ENCODE measurements at regions not wholly inside any gene's neighbourhood (a gene's known extent, or its start where the extent isn't known, plus 50 kb on each side); places are given as distances from the start of the nearest gene placed in this dataset.
"Not testable (repeated sequence)": the region's sequence is repeated elsewhere in the genome, so short reads cannot be mapped to it uniquely, and the experiment has no call there.

DNA sequence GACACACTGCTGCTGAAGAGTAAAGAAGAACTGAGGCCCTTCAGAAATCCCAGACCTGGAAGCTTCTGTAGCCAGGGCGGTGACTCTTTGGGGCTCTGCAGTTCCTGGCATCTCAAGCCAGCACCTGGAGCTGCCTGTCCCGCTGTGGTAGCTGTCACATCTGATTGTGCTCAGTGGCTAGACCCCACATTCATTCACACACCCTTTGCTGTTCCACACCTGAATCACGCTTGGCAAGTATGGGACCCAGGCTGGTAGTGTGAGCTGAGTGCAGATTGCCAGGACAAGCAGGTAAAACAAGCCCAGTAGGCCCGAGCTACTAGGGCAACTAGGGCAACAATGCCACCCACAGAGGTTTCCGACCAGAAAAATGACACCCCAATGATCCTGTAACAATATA lies 218.2 kb downstream of the VGLL3 start:
- no peak overlapping the region for H2AFZ ChIP-seq (ENCODE audit: low read length)
- no peaks in the 10 kb centered on the region for H3K27me3 ChIP-seq (ENCODE audit: low read length)
- H3K4me2 ChIP-seq (ENCODE audit: low read depth, low read length, poor library complexity, severe bottlenecking), result no peak overlapping the region
- DNase-seq, result no peak
- H3K9me3 ChIP-seq (ENCODE audit: low read length), result no peaks in the 10 kb centered on the region
- H3K4me1 ChIP-seq (ENCODE audit: low read length), result no peaks in the 10 kb centered on the region
- no peak overlapping the region for H3K27ac ChIP-seq (ENCODE audit: low read length)
- H3K79me2 ChIP-seq (ENCODE audit: low read length), result no peaks in the 10 kb centered on the region
- no peaks in the 10 kb centered on the region for H3K9me2 ChIP-seq (replicated peaks; ENCODE audit: insufficient read depth, low read length)
- no peak overlapping the region for H3K9ac ChIP-seq (ENCODE audit: low read length)
- H4K20me1 ChIP-seq (ENCODE audit: insufficient read depth, low read depth, low read length), result no peaks in the 10 kb centered on the region
- H3K36me3 ChIP-seq (ENCODE audit: insufficient read depth, low read length), result no peaks in the 10 kb centered on the region
- no peak overlapping the region for H3K4me3 ChIP-seq (ENCODE audit: low read length)

DNA sequence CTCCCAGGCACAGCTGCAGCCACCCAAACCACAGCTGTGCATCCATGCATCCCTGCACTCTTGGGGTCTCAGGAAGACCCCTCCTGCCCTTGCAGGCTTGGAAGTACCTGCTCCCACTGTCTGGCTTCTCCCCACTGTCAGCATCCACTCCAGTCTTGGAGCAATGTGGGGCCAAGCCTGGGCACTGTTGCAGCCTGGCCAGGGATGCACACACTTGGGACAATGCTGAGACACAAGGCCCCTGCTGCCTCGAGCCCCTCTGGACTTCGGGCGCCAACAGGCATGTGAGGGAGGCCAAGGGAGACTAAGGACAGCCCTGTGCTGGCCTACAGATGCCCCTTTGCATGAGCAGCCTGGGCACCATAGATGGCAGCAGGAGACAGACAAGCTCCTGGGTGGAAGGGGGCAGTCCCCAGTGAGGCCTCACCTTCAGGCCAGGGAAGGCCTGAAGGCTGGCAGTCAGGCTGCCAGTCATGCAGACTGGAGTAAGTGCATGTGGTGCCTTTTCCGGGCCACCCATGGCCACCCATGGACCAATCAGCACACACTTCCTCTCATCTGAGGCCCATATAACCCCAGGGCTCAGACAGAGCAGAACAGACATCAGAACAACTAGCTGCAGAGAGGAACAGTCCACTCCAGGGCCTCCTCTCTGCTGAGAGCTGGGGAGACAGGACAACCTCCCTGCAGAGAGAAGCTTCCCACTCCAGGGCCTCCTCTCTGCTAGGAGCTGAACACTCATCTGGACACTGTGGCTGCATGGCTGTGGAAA lies 219.0 kb downstream of the VGLL3 start:
- no peak for DNase-seq
- no peaks in the 10 kb centered on the region for H3K9me2 ChIP-seq (replicated peaks; ENCODE audit: insufficient read depth, low read length)
- H3K79me2 ChIP-seq (ENCODE audit: low read length), result no peaks in the 10 kb centered on the region
- H3K27me3 ChIP-seq (ENCODE audit: low read length), result no peaks in the 10 kb centered on the region
- no peak overlapping the region for H3K4me2 ChIP-seq (ENCODE audit: low read depth, low read length, poor library complexity, severe bottlenecking)
- no peak overlapping the region for H2AFZ ChIP-seq (ENCODE audit: low read length)
- H3K27ac ChIP-seq (ENCODE audit: low read length), result no peak overlapping the region
- no peaks in the 10 kb centered on the region for H3K9me3 ChIP-seq (ENCODE audit: low read length)
- no peak overlapping the region for H3K4me3 ChIP-seq (ENCODE audit: low read length)
- no peaks in the 10 kb centered on the region for H3K4me1 ChIP-seq (ENCODE audit: low read length)
- H3K9ac ChIP-seq (ENCODE audit: low read length), result no peak overlapping the region
- H3K36me3 ChIP-seq (ENCODE audit: insufficient read depth, low read length), result no peaks in the 10 kb centered on the region
- no peaks in the 10 kb centered on the region for H4K20me1 ChIP-seq (ENCODE audit: insufficient read depth, low read depth, low read length)

DNA sequence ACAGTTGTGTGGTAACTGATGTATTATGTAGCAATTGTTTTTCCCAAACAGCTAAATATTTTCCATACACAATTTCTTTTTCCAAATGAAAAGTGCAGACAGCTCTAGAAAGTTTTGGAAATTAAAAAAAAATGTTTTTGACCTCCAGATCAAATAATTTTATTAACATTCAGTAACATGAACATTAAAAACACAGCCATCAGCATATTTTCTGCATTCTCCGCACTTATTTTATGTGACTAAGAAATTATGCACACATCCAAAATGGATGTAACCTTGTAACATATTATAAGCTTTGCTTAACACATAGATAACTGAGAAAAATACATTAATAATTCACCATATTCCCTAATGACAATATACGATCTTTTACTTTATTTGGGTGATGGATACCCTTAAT lies 224.6 kb downstream of the VGLL3 start:
- Histone ChIP-seq H3K4me2 (ENCODE audit: low read depth, low read length, poor library complexity, severe bottlenecking) (no peak overlapping the region), H3K79me2 (ENCODE audit: low read length) (no peaks in the 10 kb centered on the region), H3K4me3 (ENCODE audit: low read length) (no peak overlapping the region), H3K27me3 (ENCODE audit: low read length) (no peaks in the 10 kb centered on the region; the same call in 1 of the 2 replicates), H3K27ac (ENCODE audit: low read length) (no peak overlapping the region), H3K9me3 (ENCODE audit: low read length) (0 out of 2 replicates have a peak, but pooled peaks cover 3% of the 10 kb centered on the region), H4K20me1 (ENCODE audit: insufficient read depth, low read depth, low read length) (no peaks in the 10 kb centered on the region), H3K9me2 (replicated peaks; ENCODE audit: insufficient read depth, low read length) (no peaks in the 10 kb centered on the region), H3K4me1 (ENCODE audit: low read length) (no peaks in the 10 kb centered on the region), H3K36me3 (ENCODE audit: insufficient read depth, low read length) (no peaks in the 10 kb centered on the region), H3K9ac (ENCODE audit: low read length) (no peak overlapping the region), H2AFZ (ENCODE audit: low read length) (no peak overlapping the region)
- no peak for DNase-seq

DNA sequence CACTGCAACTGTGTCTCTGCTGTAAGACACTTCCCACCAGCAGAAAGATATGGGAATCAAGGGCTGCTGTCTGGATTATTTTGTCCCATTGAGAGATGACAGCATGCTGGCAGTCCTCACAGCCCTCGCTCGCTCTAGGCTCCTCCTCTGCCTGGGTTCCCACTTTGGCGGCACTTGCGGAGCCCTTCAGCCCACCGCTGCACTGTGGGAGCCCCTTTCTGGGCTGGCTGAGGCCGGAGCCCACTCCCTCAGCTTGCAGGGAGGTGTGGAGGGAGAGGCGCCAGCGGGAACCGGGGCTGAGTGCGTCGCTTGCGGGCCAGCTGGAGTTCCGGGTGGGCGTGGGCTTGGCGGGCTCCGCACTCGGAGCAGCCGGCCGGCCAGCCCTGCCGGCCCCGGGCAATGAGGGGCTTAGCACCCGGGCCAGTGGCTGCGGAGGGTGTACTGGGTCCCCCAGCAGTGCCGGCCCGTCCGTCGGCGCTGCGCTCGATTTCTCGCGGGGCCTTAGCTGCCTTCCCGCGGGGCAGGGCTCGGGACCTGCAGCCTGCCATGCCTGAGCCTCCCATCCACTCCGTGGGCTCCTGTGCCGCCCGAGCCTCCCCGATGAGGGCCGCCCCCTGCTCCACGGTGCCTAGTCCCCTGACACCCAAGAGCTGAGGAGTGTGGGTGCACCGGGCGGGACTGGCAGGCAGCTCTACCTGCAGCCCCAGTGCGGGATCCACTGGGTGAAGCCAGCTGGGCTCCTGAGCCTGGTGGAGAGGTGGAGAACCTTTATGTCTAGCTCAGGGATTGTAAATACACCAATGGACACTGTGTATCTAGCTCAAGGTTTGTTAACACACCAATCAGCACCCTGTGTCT lies 233.4 kb downstream of the VGLL3 start:
- H3K4me3 ChIP-seq (ENCODE audit: low read length); H4K20me1 ChIP-seq (ENCODE audit: insufficient read depth, low read depth, low read length); H3K9me3 ChIP-seq (ENCODE audit: low read length); H3K36me3 ChIP-seq (ENCODE audit: insufficient read depth, low read length); H3K27me3 ChIP-seq (ENCODE audit: low read length); DNase-seq; H3K27ac ChIP-seq (ENCODE audit: low read length); H3K4me1 ChIP-seq (ENCODE audit: low read length); H3K4me2 ChIP-seq (ENCODE audit: low read depth, low read length, poor library complexity, severe bottlenecking); H3K79me2 ChIP-seq (ENCODE audit: low read length); H3K9me2 ChIP-seq (replicated peaks; ENCODE audit: insufficient read depth, low read length); H2AFZ ChIP-seq (ENCODE audit: low read length); H3K9ac ChIP-seq (ENCODE audit: low read length): not testable (repeated sequence)

DNA sequence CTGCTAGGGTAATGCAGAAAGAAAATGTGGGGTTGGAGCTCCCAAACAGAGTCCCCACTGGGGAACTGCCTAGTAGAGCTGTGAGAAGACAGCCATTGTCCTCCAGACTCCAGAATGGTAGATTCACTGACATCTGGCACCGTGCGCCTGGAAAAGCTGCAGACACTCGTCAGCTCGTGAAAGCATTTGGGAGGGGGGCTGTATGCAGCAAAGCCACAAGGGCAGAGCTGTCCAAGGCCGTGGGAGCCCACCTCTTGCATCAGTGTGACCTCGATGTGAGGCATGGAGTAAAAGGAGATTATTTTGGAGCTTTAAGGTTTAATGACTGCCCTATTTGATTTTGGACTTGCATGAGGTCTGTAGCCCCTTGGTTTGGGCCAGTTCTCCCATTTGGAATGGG lies 242.9 kb downstream of the VGLL3 start:
- no peaks in the 10 kb centered on the region for H4K20me1 ChIP-seq (ENCODE audit: insufficient read depth, low read depth, low read length)
- DNase-seq, result no peak
- no peak overlapping the region for H3K27ac ChIP-seq (ENCODE audit: low read length)
- no peak overlapping the region for H3K9ac ChIP-seq (ENCODE audit: low read length)
- H3K9me2 ChIP-seq (replicated peaks; ENCODE audit: insufficient read depth, low read length), result 0 out of 2 replicates have a peak, but pooled peaks cover 2% of the 10 kb centered on the region
- H3K4me3 ChIP-seq (ENCODE audit: low read length), result no peak overlapping the region
- peaks cover 10% of the 10 kb centered on the region for H3K9me3 ChIP-seq (ENCODE audit: low read length)
- H2AFZ ChIP-seq (ENCODE audit: low read length), result no peak overlapping the region
- no peaks in the 10 kb centered on the region for H3K79me2 ChIP-seq (ENCODE audit: low read length)
- H3K36me3 ChIP-seq (ENCODE audit: insufficient read depth, low read length), result no peaks in the 10 kb centered on the region
- no peak overlapping the region for H3K4me2 ChIP-seq (ENCODE audit: low read depth, low read length, poor library complexity, severe bottlenecking)
- H3K27me3 ChIP-seq (ENCODE audit: low read length), result no peaks in the 10 kb centered on the region
- H3K4me1 ChIP-seq (ENCODE audit: low read length), result no peaks in the 10 kb centered on the region

DNA sequence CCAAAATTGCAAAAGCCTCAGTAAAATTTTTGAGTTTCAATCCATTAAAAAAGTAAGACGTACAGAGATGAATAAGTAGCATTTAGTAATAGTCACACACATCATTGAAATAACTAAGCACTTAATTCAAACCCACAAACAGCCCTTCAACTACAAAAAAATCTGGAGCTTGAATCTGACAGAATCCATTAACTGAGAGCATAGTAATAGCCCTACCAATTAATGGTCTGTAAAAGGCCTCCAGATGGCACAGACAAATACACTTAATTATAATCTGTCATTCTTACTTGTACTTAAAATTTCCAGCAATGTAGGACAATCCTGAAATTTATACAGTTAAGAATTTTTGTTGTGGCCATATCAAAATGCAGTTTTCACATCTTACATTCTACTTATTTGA lies 246.9 kb downstream of the VGLL3 start:
- H2AFZ ChIP-seq (ENCODE audit: low read length), result no peak overlapping the region
- no peak overlapping the region for H3K9ac ChIP-seq (ENCODE audit: low read length)
- H3K36me3 ChIP-seq (ENCODE audit: insufficient read depth, low read length), result no peaks in the 10 kb centered on the region
- H3K4me3 ChIP-seq (ENCODE audit: low read length), result no peak overlapping the region
- H3K27me3 ChIP-seq (ENCODE audit: low read length), result no peaks in the 10 kb centered on the region
- no peak overlapping the region for H3K27ac ChIP-seq (ENCODE audit: low read length)
- H3K4me2 ChIP-seq (ENCODE audit: low read depth, low read length, poor library complexity, severe bottlenecking), result no peak overlapping the region
- peaks cover 3% of the 10 kb centered on the region; the same call in 1 of the 2 replicates for H3K9me3 ChIP-seq (ENCODE audit: low read length)
- H4K20me1 ChIP-seq (ENCODE audit: insufficient read depth, low read depth, low read length), result no peaks in the 10 kb centered on the region
- DNase-seq, result no peak
- H3K4me1 ChIP-seq (ENCODE audit: low read length), result no peaks in the 10 kb centered on the region
- 0 out of 2 replicates have a peak, but pooled peaks cover 2% of the 10 kb centered on the region for H3K9me2 ChIP-seq (replicated peaks; ENCODE audit: insufficient read depth, low read length)
- no peaks in the 10 kb centered on the region for H3K79me2 ChIP-seq (ENCODE audit: low read length)

DNA sequence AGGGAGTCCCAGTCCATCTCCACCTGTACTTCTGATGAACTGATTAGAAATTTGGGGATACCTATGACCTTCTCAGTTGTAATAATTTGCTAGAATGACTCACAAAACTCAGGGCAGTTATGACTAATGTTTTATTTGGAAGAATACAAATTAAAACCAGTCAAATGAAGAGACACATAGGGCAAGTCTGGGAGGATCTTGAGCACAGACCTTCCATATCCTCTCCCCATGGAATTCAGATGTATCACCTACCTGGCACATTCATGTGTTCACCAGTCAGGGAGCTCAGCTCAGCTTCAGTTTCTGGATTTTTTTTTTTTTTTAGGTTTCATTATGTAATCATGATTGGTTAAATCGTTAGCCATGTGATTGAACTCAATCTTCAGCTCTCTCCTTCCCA lies 247.7 kb downstream of the VGLL3 start:
- Histone ChIP-seq H3K79me2 (ENCODE audit: low read length) (no peaks in the 10 kb centered on the region), H3K9ac (ENCODE audit: low read length) (no peak overlapping the region), H3K9me2 (replicated peaks; ENCODE audit: insufficient read depth, low read length) (0 out of 2 replicates have a peak, but pooled peaks cover 2% of the 10 kb centered on the region), H3K27me3 (ENCODE audit: low read length) (no peaks in the 10 kb centered on the region), H4K20me1 (ENCODE audit: insufficient read depth, low read depth, low read length) (no peaks in the 10 kb centered on the region), H3K4me2 (ENCODE audit: low read depth, low read length, poor library complexity, severe bottlenecking) (no peak overlapping the region), H3K4me3 (ENCODE audit: low read length) (no peak overlapping the region), H3K27ac (ENCODE audit: low read length) (no peak overlapping the region), H2AFZ (ENCODE audit: low read length) (no peak overlapping the region), H3K4me1 (ENCODE audit: low read length) (no peaks in the 10 kb centered on the region), H3K36me3 (ENCODE audit: insufficient read depth, low read length) (no peaks in the 10 kb centered on the region), H3K9me3 (ENCODE audit: low read length) (no peaks in the 10 kb centered on the region; the same call in 1 of the 2 replicates)
- no peak for DNase-seq

DNA sequence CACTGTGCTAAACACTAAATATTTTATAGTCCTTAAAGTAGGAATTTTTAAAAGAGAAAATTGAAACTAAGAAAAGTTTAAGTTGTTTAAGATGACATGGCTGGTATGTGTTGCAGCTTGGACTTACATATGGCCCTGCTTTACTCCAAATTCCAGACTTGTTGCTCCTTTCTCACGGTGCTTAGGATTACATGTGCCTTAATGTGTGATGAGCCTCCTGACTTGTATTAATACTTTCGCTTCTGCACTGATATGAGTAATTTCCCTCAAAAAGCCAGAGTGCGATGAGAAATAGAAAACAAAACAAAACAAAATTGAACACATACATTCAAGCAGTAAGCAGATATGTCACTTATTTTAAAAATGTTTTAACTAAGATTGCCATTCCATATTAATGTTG lies 250.2 kb downstream of the VGLL3 start:
- Histone ChIP-seq H3K79me2 (ENCODE audit: low read length) (no peaks in the 10 kb centered on the region), H3K36me3 (ENCODE audit: insufficient read depth, low read length) (no peaks in the 10 kb centered on the region), H3K4me2 (ENCODE audit: low read depth, low read length, poor library complexity, severe bottlenecking) (no peak overlapping the region), H3K27me3 (ENCODE audit: low read length) (no peaks in the 10 kb centered on the region), H3K9me3 (ENCODE audit: low read length) (no peaks in the 10 kb centered on the region), H3K9me2 (replicated peaks; ENCODE audit: insufficient read depth, low read length) (no peaks in the 10 kb centered on the region), H4K20me1 (ENCODE audit: insufficient read depth, low read depth, low read length) (no peaks in the 10 kb centered on the region), H3K27ac (ENCODE audit: low read length) (no peak overlapping the region), H3K9ac (ENCODE audit: low read length) (no peak overlapping the region), H3K4me3 (ENCODE audit: low read length) (no peak overlapping the region), H2AFZ (ENCODE audit: low read length) (no peak overlapping the region), H3K4me1 (ENCODE audit: low read length) (no peaks in the 10 kb centered on the region)
- DNase-seq, result no peak
